ACC112 (cell line): ENCODE measurements at regions not wholly inside any gene's neighbourhood (a gene's known extent, or its start where the extent isn't known, plus 50 kb on each side); places are given as distances from the start of the nearest gene placed in this dataset.

Experiments
- H2AFZ ChIP-seq: fragments of 200-600 bp; sonication (generic); one replicate; pipeline ENCODE4 v1.6.0; 2017; ENCODE audit warnings: antibody characterized with exemption, low read length; ENCODE audit not compliant: unreplicated experiment
- H3K27ac ChIP-seq: fragments of 200-600 bp; sonication (generic); 2 replicates; pipeline ENCODE4 v1.5.1; 2014; ENCODE audit warnings: low read depth, mild to moderate bottlenecking, antibody characterized with exemption, low read length, moderate library complexity
- H3K27me3 ChIP-seq: fragments of 200-600 bp; sonication (generic); 2 replicates; pipeline ENCODE4 v1.6.1; 2014; ENCODE audit warnings: mild to moderate bottlenecking, antibody characterized with exemption, low read length, moderate library complexity, mixed read lengths; ENCODE audit not compliant: insufficient read depth
- H3K36me3 ChIP-seq: fragments of 200-600 bp; sonication (generic); 2 replicates; pipeline ENCODE4 v1.6.1; 2016; ENCODE audit warnings: mild to moderate bottlenecking, antibody characterized with exemption, low read length, moderate library complexity, mixed read lengths; ENCODE audit not compliant: insufficient read depth
- H3K4me1 ChIP-seq: fragments of 200-600 bp; sonication (generic); one replicate; pipeline ENCODE4 v1.6.1; 2016; ENCODE audit warnings: low read length, mixed read lengths; ENCODE audit not compliant: insufficient read depth, unreplicated experiment, control insufficient read depth
- H3K4me3 ChIP-seq: fragments of 200-600 bp; sonication (generic); 2 replicates; pipeline ENCODE4 v1.5.1; 2014; ENCODE audit warnings: mild to moderate bottlenecking, low read depth, low read length
- H3K79me2 ChIP-seq: fragments of 200-600 bp; sonication (generic); one replicate; pipeline ENCODE4 v1.6.0; 2016; ENCODE audit warnings: low read length; ENCODE audit not compliant: control insufficient read depth, unreplicated experiment, insufficient read depth

DNA sequence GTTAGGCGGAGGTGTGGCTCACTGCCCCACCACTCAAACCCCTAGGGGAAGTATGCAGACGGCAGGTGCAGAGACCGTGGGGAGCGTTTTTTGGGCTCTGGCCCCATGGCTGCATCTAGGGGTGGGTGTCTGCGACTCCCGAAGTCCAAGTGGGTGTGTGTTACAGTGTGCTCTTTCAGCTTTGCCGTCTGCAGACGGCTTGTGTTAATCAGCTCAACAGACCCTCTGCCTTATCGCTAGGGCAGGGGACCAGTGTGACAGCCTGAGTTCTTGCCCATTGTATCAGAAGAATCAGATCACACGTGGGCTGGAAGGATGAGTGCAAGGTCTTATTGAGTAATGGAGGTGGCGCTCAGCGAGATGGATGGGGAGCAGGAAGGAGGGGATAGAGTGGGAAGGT lies 162.8 kb downstream of the ENC1 start:
- H3K4me3 ChIP-seq, result no peak overlapping the region
- H3K79me2 ChIP-seq, result no peaks in the 10 kb centered on the region
- no peaks in the 10 kb centered on the region for H3K36me3 ChIP-seq
- no peaks in the 10 kb centered on the region for H3K4me1 ChIP-seq
- H3K27ac ChIP-seq, result no peak overlapping the region
- H3K27me3 ChIP-seq, result 0 out of 2 replicates have a peak, but pooled peaks cover 4% of the 10 kb centered on the region
- no peak overlapping the region for H2AFZ ChIP-seq

DNA sequence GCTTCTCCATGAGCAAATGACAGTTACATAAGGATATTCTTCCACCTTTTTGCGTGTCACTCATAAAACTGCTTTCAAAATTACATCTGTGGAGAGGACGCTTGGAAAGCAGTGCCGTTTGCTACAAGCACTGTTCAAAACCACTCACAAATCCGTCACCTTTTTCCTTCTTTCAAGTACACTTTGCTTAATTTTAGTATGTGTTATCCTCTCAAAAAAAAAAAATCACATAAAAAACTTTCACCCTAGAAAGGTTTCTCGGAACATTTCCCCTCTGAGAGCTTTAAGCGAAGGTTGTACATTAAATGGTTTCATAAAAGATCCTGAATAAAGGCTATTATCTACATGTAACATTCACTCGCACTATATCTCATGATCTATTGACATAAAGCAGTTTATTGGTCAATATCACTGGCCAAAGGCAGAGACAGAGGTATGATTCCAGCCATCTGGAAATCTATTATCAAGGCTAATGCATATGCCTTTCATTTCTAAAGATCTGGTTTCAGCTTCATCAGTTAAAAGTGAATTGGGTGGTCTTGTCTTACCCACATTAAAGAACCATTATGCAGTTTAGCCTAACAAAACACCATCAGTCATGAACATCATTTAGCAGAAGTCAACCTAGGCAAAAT lies 163.6 kb downstream of the ENC1 start:
- Histone ChIP-seq H3K79me2 (no peaks in the 10 kb centered on the region), H2AFZ (no peak overlapping the region), H3K4me1 (no peaks in the 10 kb centered on the region), H3K36me3 (no peaks in the 10 kb centered on the region), H3K27me3 (0 out of 2 replicates have a peak, but pooled peaks cover 4% of the 10 kb centered on the region), H3K4me3 (no peak overlapping the region), H3K27ac (no peak overlapping the region)

DNA sequence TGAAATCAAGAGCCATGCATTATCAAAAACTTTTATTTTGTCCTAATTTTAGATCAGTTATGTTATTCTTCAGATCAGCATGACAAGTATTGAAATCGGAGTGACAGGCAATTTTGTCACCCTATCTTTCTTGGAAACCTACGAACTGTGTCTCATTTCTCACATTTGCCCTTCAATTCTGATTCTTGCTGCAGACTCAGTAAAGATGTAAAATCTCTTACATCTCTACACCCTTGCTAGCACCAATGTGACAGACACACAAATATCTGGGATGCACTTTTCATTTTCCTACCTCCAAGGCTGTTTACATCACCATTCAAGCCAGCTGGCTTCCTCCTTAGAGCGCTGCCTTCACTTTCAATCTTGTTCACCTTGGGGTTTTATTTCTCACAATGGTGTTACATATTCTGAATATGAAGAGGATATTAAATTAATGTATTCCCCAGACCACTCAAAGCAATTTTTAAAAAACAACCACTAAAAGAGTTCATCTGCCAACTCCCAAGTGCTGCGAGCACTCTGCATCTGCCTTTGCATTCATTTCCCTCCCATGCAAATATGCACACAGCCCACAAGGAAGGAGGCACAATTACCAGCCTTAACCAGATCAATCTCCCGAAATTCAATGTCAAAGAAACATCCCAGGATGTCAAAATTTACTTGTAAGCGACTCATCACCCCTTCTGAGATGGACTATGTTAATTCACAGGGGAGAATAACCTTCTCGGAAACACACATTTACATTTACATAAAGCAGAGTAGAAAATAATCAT lies 164.3 kb downstream of the ENC1 start:
- Histone ChIP-seq H3K79me2 (no peaks in the 10 kb centered on the region), H3K27me3 (0 out of 2 replicates have a peak, but pooled peaks cover 4% of the 10 kb centered on the region), H2AFZ (no peak overlapping the region), H3K36me3 (no peaks in the 10 kb centered on the region), H3K4me1 (no peaks in the 10 kb centered on the region), H3K27ac (no peak overlapping the region), H3K4me3 (no peak overlapping the region)

DNA sequence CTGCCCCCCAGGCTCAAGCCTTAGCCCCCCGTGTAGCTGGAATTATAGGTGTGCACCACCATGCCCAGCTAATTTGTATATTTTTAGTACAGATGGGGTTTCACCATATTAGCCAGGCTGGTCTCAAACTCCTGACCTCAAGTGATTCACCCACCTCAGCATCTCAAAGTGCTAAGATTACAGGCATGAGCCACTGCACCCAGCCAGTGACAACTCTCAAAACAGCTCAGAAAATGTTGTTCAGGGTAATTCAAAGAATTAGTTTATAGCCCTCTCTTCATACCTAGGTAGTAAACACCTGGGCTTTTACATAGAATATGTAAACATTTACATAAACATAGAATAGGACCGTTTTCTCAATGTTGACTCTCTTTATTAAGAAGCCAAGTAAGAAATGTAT lies 168.7 kb downstream of the ENC1 start:
- H2AFZ ChIP-seq, result no peak overlapping the region
- H3K4me3 ChIP-seq, result no peak overlapping the region
- no peaks in the 10 kb centered on the region for H3K4me1 ChIP-seq
- H3K79me2 ChIP-seq, result no peaks in the 10 kb centered on the region
- no peak overlapping the region for H3K27ac ChIP-seq
- no peaks in the 10 kb centered on the region for H3K36me3 ChIP-seq
- H3K27me3 ChIP-seq, result 0 out of 2 replicates have a peak, but pooled peaks cover 4% of the 10 kb centered on the region

DNA sequence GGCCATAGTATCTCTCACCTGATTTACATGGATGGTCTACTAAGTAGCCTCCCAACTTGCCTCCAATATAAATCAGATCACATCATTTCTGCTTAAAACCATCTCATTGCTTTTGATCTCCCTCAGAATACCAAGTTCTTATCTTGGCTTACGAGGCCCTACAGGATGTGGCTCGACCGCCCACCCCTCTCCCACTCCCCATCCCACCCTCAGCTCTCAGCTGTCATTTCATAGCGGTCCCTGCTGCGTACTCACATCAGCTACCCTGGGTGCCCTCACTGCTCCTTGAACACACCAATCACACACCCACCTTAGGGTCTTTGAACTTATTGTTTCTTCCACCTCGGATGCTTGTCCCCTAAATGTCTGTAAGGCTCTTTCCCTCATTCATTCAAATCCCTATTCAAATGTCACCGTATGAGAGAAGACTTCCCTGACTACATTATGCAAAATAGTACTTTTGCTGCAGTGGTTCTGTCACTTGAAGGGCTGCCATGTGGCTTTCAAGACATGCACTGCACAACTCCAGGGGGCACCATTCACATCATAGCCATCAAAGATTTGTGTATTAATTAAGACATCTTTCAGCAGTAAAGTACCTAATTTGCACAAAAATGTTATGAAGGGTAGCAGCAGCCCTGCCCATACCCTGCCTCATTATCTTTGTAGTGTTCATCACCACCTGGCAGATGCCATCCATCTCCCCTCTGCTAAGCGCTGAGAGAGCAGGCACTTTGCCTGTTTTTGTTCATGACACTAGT lies 171.1 kb downstream of the ENC1 start:
- no peaks in the 10 kb centered on the region for H3K36me3 ChIP-seq
- H3K27me3 ChIP-seq, result no peaks in the 10 kb centered on the region
- no peak overlapping the region for H2AFZ ChIP-seq
- no peak overlapping the region for H3K27ac ChIP-seq
- H3K4me3 ChIP-seq, result no peak overlapping the region
- no peaks in the 10 kb centered on the region for H3K4me1 ChIP-seq
- no peaks in the 10 kb centered on the region for H3K79me2 ChIP-seq

DNA sequence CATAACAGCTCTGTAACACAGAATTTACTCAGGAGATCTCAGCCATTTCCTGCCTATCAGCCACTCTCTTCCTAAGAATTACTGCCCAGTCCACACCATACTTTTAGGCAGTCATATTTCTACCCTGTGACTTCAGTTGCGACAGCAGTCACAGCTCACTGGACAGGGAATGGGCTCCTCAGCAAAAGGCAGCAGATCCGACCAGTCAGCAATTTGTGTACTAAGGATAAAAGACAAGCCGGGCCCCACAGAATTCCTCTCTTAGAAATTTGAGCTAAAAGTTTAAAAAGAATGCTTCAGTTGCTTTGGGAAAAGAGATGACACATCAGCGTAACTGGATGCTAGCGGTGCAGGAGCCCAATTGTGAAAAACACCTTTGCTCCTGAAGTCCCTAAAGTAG lies 172.1 kb downstream of the ENC1 start:
- Histone ChIP-seq H3K27ac (no peak overlapping the region), H2AFZ (no peak overlapping the region), H3K79me2 (no peaks in the 10 kb centered on the region), H3K4me1 (no peaks in the 10 kb centered on the region), H3K27me3 (no peaks in the 10 kb centered on the region), H3K36me3 (no peaks in the 10 kb centered on the region), H3K4me3 (no peak overlapping the region)

GRCh38 chr5:74465724-74466123 lies 174.8 kb downstream of the ENC1 start:
- Histone ChIP-seq H3K27me3 (peaks cover 14% of the 10 kb centered on the region; the same call in 1 of the 2 replicates), H3K36me3 (no peaks in the 10 kb centered on the region), H2AFZ (no peak overlapping the region), H3K4me1 (no peaks in the 10 kb centered on the region), H3K4me3 (no peak overlapping the region), H3K79me2 (no peaks in the 10 kb centered on the region), H3K27ac (no peak overlapping the region)

DNA sequence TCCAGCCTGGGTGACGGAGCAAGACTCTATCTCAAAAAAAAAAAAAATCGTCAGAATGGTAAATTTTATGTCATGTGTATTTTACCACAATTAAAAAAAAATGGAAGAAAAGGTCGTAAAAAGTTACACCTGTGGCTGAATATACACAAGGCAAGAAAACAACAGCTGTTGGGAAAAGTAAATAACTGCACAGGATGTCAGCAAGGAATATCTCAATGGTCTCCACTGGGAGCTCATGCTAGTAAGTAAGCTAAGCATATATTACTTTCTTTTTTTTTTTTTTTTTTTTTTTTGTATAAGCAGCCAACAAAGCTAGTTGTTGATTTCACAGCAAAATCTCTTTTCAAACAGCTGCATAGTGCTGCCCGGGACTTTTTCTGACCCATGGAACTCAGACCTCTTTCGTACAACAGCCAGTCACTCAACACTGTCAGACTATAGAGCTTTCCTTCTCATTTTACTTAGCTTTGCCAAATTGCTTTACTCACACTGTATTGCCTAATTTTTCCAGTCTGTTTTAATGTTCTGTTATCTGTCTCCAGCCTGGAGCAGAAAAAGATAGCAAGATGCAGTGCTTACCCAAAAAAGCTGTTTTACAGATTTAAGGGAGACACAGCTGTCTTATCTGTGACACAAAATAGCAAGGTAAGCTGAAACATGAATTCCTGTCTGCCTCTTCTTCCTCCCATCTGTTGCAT lies 175.9 kb downstream of the ENC1 start:
- Histone ChIP-seq H3K36me3 (no peaks in the 10 kb centered on the region), H3K27ac (no peak overlapping the region), H3K79me2 (no peaks in the 10 kb centered on the region), H2AFZ (no peak overlapping the region), H3K4me3 (no peak overlapping the region), H3K27me3 (peaks cover 14% of the 10 kb centered on the region; the same call in 1 of the 2 replicates), H3K4me1 (no peaks in the 10 kb centered on the region)

GRCh38 chr5:74462356-74462755 lies 178.2 kb downstream of the ENC1 start:
- no peak overlapping the region for H3K4me3 ChIP-seq
- H3K27ac ChIP-seq, result no peak overlapping the region
- H2AFZ ChIP-seq, result no peak overlapping the region
- H3K4me1 ChIP-seq, result no peaks in the 10 kb centered on the region
- no peaks in the 10 kb centered on the region for H3K79me2 ChIP-seq
- peaks cover 14% of the 10 kb centered on the region; the same call in 1 of the 2 replicates for H3K27me3 ChIP-seq
- no peaks in the 10 kb centered on the region for H3K36me3 ChIP-seq

DNA sequence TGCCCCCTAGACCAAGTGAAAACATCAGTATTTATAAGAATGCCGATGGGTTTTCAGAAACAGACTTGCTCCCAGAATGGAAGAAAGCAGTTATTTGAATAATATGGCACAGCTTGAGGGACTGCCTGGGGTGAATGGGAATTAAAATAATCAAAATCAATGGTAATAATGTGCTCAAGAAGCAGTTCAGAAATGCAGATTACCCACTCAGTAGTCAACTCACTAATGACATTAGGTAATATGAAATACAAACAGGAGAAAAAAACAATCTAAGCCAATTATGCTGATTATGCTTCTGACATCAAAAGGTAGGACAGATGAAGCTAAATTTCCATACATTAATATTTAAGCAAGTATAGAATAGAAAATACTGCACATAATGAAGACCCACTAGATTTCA lies 179.3 kb downstream of the ENC1 start:
- no peaks in the 10 kb centered on the region for H3K36me3 ChIP-seq
- H3K79me2 ChIP-seq, result no peaks in the 10 kb centered on the region
- H3K4me3 ChIP-seq, result no peak overlapping the region
- no peak overlapping the region for H3K27ac ChIP-seq
- peaks cover 14% of the 10 kb centered on the region; the same call in 1 of the 2 replicates for H3K27me3 ChIP-seq
- H3K4me1 ChIP-seq, result no peaks in the 10 kb centered on the region
- no peak overlapping the region for H2AFZ ChIP-seq
